RWPE1 (cell line): ENCODE measurements at regions not wholly inside any gene's neighbourhood (a gene's known extent, or its start where the extent isn't known, plus 50 kb on each side); places are given as distances from the start of the nearest gene placed in this dataset.

ENCODE experiments used
- CTCF ChIA-PET: fragments of 350-600 bp; sonication (Branson Sonifier 250); formaldehyde crosslinking; extraction: SDS; loops from one replicate; lab custom pipeline; 2021; lab: Yijun Ruan, JAX
- POLR2A ChIA-PET: fragments of 400-600 bp; formaldehyde crosslinking; extraction: SDS; loops from one replicate; lab custom pipeline; 2020; ENCODE audit warnings: antibody characterized with exemption; ENCODE audit not compliant: low non-redundant PET; lab: Yijun Ruan, JAX
- DNase-seq: peaks from one replicate; pipeline ENCODE4 v3.0.0; 2012; ENCODE audit warnings: low spot score
- H3K27ac ChIP-seq: fragments of 450-650 bp; 2 replicates; pipeline ENCODE4 v1.5.1; 2017
- CTCF ChIP-seq: fragments of 450-650 bp; conservative IDR thresholded peaks from 2 replicates; pipeline ENCODE4 v1.5.1; 2017; ENCODE audit warnings: low read depth, mild to moderate bottlenecking

GRCh38 chr13:111850976-111851375, 216.0 kb upstream of the SOX1 start:
- DNase-seq, result no peak
- no peak for TF ChIP-seq CTCF
- ChIA-PET POLR2A (no interaction called here), CTCF (interaction anchor here (0.7 kb wide), 1 partner anchor 77 kb away, joined by 5 read pairs; no protein-coding TSS in a partner anchor)
- H3K27ac ChIP-seq, result no peak overlapping the region

DNA sequence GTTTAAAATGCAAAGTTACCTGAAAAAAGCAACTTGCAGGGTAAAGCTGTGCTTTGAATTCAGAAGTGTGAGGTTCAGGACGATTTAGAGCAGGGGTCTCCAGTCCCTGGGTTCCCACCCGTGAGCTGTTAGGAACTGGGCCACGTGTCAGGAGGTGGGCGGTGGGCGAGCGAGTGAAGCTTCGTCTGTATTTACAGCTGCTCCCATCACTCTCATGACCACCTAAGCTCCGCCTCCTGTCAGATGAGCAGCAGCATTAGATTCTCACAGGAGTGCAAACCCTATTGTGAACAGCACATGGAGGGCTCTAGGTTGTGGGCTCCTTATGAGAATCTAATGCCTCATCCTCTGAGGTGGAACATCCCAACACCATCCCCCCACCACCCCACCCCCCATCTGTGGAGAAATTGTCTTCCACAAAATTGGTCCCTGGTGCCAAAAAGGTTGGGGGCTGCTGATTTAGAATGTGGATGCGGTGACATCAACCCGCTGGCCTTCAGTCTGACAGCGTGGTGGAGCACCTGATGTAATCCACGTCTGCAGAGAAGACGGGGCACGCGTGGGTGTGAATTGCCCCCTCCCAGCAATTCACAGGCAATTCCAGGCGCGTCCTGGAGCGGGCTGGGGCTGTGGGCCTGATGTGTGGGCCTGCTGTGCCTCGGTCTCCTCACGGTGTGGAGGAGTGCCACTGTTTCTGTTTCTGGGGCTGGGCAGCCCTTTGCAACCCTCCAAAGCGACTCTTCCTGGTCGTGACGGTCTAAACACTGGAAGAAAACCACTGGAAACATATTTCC, 214.0 kb upstream of the SOX1 start:
- ChIA-PET POLR2A (no interaction called here), CTCF (no interaction called here)
- no peak for TF ChIP-seq CTCF
- H3K27ac ChIP-seq, result no peak overlapping the region
- DNase-seq, result no peak

DNA sequence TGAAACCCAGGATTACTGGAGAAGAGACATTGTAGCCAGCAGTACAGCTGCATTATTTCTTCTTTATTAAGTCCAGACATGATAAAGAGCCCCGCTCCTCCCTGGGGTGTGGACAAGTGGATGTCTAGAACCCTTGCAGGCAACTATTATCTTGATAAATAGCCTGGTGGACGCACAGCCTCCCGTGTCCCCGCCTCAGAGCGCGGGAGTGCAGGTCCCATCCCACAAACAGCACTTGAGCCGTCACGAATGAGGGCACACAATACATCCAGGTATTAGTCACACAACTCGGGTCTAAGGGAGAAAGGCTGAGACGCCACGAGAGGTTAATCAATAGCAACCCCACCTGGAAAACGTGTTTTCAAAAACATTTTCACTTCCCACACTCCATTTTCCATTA, 213.2 kb upstream of the SOX1 start:
- DNase-seq, result no peak

DNA sequence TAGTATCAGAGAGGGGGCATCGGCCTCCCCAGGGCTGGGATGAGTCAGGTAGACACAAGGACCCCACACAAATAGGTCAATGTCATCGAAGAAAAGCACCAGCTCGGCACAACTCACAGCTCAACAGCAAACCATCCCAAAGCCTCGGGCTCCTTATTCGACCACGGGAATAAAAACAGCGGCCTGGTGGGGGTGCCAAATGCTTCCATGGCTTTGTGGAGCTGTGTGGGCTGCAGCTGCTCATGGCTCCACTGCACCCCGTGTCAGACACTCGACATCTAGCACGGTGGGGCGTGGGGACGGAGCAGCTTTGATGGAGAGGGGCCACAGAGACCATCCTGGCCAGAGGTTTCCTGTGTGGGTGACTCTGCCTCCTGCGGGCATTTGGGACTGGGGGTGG, 212.5 kb upstream of the SOX1 start:
- POLR2A ChIA-PET, result no interaction called here
- CTCF ChIA-PET, result no interaction called here
- H3K27ac ChIP-seq, result no peak overlapping the region
- TF ChIP-seq CTCF, result no peak
- no peak for DNase-seq

More for the DNA sequence above, 213.2 kb upstream of the SOX1 start:
- H3K27ac ChIP-seq, result no peak overlapping the region
- ChIA-PET CTCF (no interaction called here), POLR2A (no interaction called here)
- no peak for TF ChIP-seq CTCF

GRCh38 chr13:111855191-111855590, 211.8 kb upstream of the SOX1 start:
- ChIA-PET CTCF (no interaction called here), POLR2A (no interaction called here)
- no peak for DNase-seq
- no peak overlapping the region for H3K27ac ChIP-seq
- TF ChIP-seq CTCF, result no peak

DNA sequence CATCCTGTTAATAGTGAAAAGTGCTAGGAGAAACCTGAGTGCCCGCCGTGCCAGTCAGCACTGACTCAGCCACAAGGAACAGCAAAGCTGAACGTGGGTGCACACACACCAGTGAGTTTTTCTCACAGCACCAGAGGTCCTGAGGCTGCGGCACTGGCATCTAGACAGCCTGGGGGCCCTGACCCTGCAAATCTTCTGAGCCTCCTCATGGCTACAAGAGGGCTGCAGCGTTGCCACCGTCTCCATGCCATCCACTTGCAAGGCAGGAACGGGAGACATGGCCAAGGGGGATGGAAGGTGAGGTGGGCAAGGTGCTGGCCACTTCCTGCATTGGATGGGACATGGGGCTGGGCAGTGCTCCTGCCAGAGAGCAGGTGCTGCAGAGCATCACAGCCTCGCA, 211.2 kb upstream of the SOX1 start:
- POLR2A ChIA-PET, result no interaction called here
- DNase-seq, result no peak
- no peak for TF ChIP-seq CTCF
- H3K27ac ChIP-seq, result no peak overlapping the region
- CTCF ChIA-PET, result no interaction called here
